ENCODE measurements at regions not wholly inside any gene's neighbourhood (a gene's known extent, or its start where the extent isn't known, plus 50 kb on each side); places are given as distances from the start of the nearest gene placed in this dataset.

- H3K9me3 ChIP-seq = no peaks in the 10 kb centered on the region
- ATAC-seq (no peak), DNase-seq (no peak)
- H3K4me3 ChIP-seq = no peak overlapping the region
- intact Hi-C loops (cut with DNase I) = no loop called here
- TF ChIP-seq CTCF (IDR thresholded peaks at IDR 0.05) = no peak
- H3K27ac ChIP-seq = no peak overlapping the region
- H3K36me3 ChIP-seq = no peaks in the 10 kb centered on the region
- no peaks in the 10 kb centered on the region for H3K27me3 ChIP-seq (ENCODE audit: low read depth)
- no peaks in the 10 kb centered on the region for H3K4me1 ChIP-seq
Measured at GRCh38 chr2:104120171-104120570, 733.7 kb upstream of the POU3F3 start.

GRCh38 chr2:104125096-104125495, 728.8 kb upstream of the POU3F3 start:
- TF ChIP-seq CTCF (IDR thresholded peaks at IDR 0.05) = no peak
- ATAC-seq = no peak
- intact Hi-C loops (cut with DNase I) = no loop called here
- Histone ChIP-seq H3K27ac (no peak overlapping the region), H3K27me3 (ENCODE audit: low read depth) (no peaks in the 10 kb centered on the region), H3K9me3 (no peaks in the 10 kb centered on the region), H3K4me3 (no peak overlapping the region), H3K36me3 (no peaks in the 10 kb centered on the region), H3K4me1 (no peaks in the 10 kb centered on the region)
- DNase-seq = no peak

- Histone ChIP-seq H3K27ac (no peak overlapping the region), H3K4me3 (no peak overlapping the region), H3K36me3 (no peaks in the 10 kb centered on the region), H3K4me1 (no peaks in the 10 kb centered on the region), H3K9me3 (no peaks in the 10 kb centered on the region), H3K27me3 (ENCODE audit: low read depth) (no peaks in the 10 kb centered on the region)
- DNase-seq = no peak
- intact Hi-C loops (cut with DNase I) = no loop called here
- ATAC-seq = no peak
- TF ChIP-seq CTCF (IDR thresholded peaks at IDR 0.05) = no peak
Measured at GRCh38 chr2:104127049-104127770, 726.7 kb upstream of the POU3F3 start.

- Histone ChIP-seq H3K36me3 (no peaks in the 10 kb centered on the region), H3K4me1 (no peaks in the 10 kb centered on the region), H3K4me3 (no peak overlapping the region), H3K27me3 (ENCODE audit: low read depth) (no peaks in the 10 kb centered on the region), H3K27ac (no peak overlapping the region), H3K9me3 (no peaks in the 10 kb centered on the region)
- intact Hi-C loops (cut with DNase I) = no loop called here
- DNase-seq (no peak), ATAC-seq (no peak)
- no peak for TF ChIP-seq CTCF (IDR thresholded peaks at IDR 0.05)
Measured at GRCh38 chr2:104140361-104140760, 713.6 kb upstream of the POU3F3 start.

GRCh38 chr2:104158191-104158590, 695.7 kb upstream of the POU3F3 start:
- ATAC-seq = no peak
- Histone ChIP-seq H3K4me3 (no peak overlapping the region), H3K4me1 (no peaks in the 10 kb centered on the region), H3K27ac (no peak overlapping the region), H3K36me3 (no peaks in the 10 kb centered on the region), H3K9me3 (no peaks in the 10 kb centered on the region), H3K27me3 (ENCODE audit: low read depth) (no peaks in the 10 kb centered on the region)
- intact Hi-C loops (cut with DNase I) = no loop called here
- no peak for TF ChIP-seq CTCF (IDR thresholded peaks at IDR 0.05)
- DNase-seq = no peak
